EL (cell line): ENCODE measurements at regions not wholly inside any gene's neighbourhood (a gene's known extent, or its start where the extent isn't known, plus 50 kb on each side); places are given as distances from the start of the nearest gene placed in this dataset.

Experiments
- DNase-seq: peaks from one replicate; pipeline ENCODE4 v3.0.0-alpha.2; 2016

DNA sequence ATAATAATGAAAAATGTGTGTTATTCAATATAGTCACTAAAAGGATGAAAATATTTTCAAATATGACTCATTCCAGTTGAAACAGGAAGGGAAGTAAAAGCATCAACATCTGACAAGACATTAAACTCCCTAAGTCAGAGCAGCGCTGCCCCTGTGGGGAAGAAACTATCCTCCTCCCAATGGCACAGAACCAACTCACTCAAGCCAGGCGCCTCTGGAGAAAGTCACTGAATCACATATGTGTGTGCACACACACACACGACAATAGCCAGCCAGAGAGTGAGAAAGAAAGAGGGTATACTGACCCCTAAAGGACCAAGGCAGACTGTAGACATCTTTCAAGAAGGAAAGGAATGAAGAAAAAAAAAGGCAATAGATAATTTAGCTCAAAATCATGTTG, 126.9 kb downstream of the SETD4 start:
- peak; percentile 94 for DNase-seq

DNA sequence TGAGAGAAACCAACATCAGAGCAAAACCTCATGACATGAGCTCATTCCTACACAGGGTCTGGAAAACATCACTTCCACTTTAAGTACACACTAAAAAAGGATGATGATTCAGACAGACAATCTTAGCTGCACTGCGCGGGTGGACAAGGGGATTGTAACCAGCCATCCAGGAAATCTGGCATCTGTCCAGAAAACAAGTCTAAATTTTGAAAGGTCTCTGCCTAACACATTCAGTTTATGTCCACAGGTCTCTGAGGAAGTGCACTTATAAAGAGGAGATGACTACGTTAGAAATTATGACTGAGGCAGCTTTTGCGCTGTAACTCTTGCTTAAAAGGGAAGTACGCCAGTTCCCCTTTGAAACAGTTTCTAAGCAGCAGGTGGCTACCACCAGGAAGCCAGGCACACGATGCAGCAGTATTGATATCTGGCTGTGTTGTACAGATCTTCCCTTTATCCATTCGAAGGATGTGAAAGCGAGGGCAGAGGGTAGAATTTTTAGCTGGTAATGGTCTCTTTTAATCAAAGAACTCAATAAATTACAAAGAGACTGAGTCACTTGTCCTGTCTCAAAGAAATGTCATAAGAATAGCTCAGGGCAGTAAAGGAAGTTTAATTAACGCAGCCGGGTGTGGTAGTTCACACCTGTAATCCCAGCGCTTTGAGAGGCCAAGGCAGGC, 128.0 kb downstream of the SETD4 start:
- DNase-seq: peak; percentile 92

- DNase-seq: no peak
These were observed 130.4 kb downstream of the SETD4 start for GRCh38 chr21:35929901-35930300.

GRCh38 chr21:35927262-35927661, 133.1 kb downstream of the SETD4 start:
- no peak for DNase-seq

DNA sequence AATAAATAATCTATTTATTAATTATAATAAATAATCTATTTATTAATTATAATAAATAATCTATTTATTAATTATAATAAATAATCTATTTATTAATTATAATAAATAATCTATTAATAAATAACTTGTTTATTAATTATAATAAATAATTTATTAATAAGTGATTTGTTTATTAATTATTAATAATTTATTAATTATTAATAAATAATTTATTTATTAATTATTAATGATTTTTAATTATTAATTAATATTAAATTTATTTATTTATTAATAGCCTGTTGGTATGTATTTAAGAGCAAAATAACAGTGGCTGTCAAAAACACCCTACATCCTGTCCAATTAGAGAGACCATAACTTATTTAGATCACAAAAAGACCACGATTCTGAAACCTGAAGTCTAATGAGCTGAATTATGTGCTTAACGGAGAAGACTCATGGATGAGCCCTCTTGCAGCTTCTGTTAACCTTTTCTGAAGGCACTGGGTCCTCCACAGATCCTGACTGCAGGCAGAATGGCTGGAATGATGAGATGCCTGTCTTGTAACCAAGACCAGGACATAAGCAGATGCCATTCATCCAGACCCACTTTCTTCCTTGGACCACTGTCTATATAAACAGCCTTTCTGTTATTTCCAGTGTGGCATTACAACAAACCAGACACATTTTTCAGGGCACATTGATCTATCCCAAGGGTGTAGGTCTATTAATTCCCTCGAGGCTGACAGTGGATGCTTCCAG, 134.2 kb downstream of the SETD4 start:
- no peak for DNase-seq

- peak; percentile 14 for DNase-seq
These were observed 134.8 kb downstream of the SETD4 start for GRCh38 chr21:35925497-35925896.

GRCh38 chr21:35924714-35925301, 135.5 kb downstream of the SETD4 start:
- DNase-seq: peak; percentile 78

DNA sequence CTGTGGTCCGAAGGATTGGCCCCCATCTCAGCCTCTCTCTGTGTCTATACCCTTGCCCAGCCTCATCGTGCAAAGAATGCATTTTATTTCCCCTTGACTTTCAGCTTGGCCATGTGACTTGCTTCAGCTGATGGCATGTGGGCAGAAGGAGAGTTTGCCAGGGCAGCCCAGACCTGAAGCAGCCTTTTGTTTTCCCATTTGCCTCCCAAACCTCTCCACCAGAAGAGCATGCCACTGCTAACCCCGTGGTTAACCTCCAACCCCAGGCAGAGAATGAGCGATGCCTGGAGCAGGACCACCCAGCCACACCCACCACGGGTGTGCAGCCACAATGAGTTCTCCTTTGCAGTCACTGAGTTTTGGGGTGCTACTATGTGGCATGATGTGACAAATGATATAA, 136.4 kb downstream of the SETD4 start:
- DNase-seq: no peak

DNA sequence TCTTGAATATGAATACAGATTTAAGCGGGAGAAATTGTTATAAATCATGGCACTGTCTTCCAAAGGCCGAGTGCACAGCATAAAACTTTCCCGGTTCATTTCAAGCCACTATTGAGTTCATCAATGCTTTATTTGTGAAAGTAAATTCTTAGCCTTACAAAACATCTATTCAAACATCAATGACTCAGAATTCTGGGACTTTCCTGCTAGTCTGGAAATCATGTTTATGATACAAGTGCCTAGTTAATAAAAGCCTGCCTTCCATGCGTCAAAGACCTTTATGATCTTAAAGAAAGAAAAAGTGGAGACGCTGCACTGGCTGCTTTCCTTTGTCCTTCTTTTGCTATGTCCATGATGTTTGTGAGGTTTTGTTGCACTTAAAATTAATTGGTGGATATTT, 137.7 kb downstream of the SETD4 start:
- DNase-seq: no peak

DNA sequence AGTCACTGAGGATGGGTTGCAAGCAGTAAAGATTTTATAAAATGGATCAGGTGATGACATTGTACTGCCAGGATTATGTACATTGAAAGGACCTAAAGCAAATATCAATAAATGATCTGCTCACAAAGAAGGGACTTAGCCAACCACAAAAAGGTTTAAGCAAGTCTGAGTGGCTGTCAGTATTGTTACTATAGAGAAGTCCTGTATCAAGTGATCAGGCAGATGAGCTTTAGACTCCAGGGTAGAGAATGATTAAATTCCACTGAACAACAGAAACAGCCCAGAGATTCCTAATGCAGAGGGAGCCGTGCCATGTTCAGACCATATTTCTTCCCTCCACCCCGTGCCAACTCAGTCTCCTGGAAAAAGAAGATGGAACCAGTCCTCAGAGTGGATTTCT, 138.9 kb downstream of the SETD4 start:
- no peak for DNase-seq

DNA sequence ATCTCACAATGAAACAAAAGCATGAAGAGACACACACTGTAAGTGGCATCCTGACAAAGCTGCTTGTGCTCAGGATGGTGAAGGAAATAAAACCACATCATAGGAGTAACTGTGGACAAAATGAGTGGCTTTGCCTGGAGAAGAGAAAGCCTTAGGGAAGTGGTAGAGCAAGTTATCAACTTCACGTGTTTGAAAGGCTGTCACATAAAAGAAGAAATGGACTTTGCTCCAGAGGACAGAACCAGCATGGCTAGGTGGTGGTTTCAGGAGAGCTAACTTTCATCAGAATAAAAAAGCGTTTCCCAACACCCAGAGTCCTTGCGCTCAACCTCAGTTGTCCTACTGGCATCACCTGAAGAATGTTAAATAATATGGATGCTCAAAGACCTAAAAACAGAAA, 139.9 kb downstream of the SETD4 start:
- no peak for DNase-seq

DNA sequence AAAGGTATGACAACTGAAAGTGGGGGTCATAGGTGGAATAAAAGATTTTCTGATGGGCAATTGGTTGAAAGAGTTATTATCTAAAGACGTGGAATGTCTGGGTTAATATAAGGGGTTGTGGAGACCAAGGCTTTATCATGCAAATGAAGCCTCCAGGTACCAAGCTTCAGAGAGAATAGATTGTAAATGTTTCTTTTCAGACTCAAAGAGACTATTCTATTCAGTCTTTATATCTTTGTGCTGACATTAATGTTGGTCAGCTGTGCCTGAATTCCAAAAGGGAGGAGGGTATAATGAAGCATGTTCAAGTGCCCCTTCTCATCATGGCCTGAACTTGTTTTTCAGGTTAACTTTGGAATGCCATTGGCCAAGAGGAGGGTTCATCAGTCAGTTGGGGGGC, 145.3 kb downstream of the SETD4 start:
- no peak for DNase-seq

DNA sequence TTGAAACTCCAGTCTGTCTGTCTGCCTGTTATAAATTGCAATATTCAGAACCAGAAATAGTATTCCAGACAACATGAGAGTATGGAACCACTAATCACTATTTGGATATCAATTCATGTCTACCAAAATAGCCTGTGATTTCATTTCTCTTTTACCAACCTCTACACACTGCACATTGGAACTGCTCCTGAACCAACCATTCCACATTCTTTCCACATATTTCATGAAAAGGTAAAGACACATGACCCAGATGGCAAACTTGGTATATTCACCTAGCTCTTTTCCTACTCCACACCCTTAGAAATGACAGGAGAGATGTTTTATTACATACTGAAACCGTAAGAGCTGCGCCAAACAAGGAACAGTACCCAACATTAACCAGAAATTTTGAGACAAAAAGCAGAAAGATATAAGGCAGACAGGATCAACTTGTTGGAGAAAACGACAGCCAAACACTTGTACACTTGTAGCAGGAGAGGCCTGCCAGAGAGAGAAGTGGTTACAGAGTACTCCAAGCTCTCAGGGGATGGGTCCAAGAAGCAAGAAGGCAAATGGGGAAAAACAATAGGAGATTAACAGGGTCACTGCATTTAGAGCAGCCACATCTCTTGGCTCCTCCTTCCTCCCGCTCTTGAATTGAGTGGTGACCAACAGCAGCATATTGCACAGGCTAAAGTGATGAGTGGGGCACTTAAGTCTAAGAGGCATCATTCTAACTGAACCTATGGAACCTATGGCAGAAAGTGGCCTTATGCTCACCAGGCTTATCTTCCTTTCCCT, 148.7 kb downstream of the SETD4 start:
- DNase-seq: no peak

- DNase-seq: peak; percentile 38
These were observed 150.7 kb downstream of the SETD4 start for GRCh38 chr21:35909456-35910223.

DNA sequence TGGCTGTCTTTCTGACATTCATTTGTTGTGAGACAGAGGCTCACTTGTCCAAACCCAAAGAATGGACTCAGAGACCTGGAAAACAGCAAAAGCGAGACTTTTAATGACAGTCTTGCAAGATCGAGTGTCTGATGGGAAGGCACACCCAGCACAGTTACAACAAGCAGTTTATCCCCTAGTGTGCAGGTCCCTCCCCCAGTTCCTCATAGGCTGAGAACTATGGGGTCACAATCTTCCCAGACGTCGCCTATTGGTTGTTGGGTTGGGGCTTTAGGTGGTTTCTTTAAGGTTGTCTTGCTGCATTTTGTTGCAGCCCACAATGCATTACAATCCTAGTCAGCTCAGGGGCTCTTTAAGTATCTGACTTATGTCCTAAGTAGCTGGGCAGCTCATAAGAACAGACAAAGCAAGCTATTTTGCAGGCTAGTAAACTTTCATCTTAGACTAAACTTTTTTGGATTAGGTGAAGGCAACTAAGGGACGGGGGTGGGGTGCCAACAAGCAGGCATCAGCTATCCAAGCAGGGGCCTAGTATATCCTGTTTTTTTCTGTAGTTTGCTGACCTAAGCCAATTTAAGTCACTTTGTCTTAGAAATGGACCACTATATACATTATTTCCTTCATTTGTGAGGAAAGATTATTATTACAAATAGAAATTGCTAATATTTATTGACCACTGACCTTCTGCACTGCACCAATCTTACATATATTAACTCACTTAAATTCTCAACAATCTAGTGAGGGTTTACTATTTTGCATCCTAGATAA, 151.8 kb downstream of the SETD4 start:
- no peak for DNase-seq

DNA sequence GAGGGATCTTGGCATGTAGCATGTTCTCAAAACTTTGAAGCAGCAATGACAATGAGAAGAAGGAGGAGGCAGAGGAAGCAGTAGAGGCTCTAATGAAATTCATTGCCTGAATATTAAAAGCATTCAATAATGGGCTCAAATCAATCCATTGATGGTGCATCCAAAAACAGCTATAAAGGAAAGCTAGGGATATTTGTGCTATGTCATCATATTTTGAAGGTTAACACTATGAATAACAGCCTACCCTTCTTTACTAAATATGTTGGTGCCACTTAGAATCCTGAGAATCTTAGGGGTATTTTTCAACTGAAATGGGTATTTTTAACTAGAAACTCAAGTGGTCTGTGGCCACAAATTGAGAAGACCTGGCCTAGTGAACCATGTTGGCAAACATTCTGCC, 153.7 kb downstream of the SETD4 start:
- no peak for DNase-seq

- no peak for DNase-seq
These were observed 154.4 kb downstream of the SETD4 start for GRCh38 chr21:35905963-35906345.

- peak; percentile 38 for DNase-seq
These were observed 155.0 kb downstream of the SETD4 start for GRCh38 chr21:35905096-35905962.

- DNase-seq: no peak
These were observed 159.8 kb downstream of the SETD4 start for GRCh38 chr21:35900539-35900938.

DNA sequence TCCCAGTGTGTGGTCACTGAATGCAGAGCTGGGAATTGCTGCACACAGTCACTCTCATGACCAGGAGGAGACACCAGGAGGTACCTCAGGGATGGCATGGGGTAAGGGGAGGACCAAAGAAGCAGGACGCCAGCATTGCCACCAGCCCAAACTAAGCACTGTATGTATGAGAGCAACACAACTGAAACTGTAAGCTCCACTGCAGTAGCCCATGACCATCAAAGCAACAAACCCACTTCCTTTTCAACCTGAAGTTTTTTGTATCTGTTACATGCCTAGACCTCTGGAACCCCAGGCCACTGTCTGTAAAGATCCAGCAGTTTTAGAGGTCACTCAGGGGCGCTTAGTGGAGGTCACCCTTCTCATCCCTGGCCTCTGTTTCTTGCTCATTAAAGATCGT, 164.3 kb downstream of the SETD4 start:
- DNase-seq: no peak

- DNase-seq: no peak
These were observed 164.7 kb downstream of the SETD4 start for GRCh38 chr21:35895598-35895997.
